HG02885 (cell line): ENCODE measurements at regions not wholly inside any gene's neighbourhood (a gene's known extent, or its start where the extent isn't known, plus 50 kb on each side); places are given as distances from the start of the nearest gene placed in this dataset.

Source experiments
- ATAC-seq: cut with Tn5 transposase; IDR thresholded peaks from one replicate; pipeline ENCODE4 v1.9.1; 2021; ENCODE audit warnings: mild to moderate bottlenecking; ENCODE audit not compliant: unreplicated experiment, poor library complexity

DNA sequence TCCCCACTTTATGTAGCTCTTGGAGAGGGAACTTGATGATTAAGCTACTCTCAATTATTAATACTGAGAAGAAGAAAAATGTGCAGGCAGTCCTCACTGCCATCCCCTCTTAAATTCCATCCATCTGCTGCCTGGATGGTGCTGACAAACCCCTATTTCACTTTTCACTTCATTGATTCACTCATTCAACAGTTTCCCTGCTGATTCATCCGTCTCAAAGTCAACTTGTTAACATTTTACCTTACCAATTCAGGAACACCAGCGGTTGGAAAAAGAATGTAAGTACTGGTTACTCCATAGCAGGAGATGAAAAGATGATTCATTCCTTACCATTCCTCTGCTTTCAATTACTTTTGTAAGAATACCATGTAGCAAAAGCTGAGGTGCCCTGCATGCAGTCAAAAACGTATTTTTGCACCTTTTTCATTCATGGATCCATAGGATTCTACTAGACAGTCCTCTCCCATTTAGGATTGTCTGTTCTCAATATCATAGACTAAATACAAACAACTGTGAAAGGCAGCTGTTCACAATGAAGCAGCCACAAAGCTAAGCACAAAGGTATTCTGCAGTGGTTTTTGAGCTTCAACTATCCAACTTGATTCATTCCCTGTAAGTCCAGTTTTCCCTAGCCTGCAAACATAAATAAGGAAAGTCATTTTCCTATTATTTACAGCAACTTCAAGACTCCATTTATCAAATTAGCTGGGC, 262.0 kb downstream of the MREG start:
- ATAC-seq: no peak

- ATAC-seq: no peak
These were observed 262.6 kb downstream of the MREG start for GRCh38 chr2:215750763-215751162.

- ATAC-seq: no peak
These were observed 264.0 kb downstream of the MREG start for GRCh38 chr2:215749092-215749957.

GRCh38 chr2:215748446-215748845, 264.9 kb downstream of the MREG start:
- no peak for ATAC-seq

- ATAC-seq: no peak
These were observed 266.3 kb downstream of the MREG start for GRCh38 chr2:215746887-215747615.

- no peak for ATAC-seq
These were observed 267.0 kb downstream of the MREG start for GRCh38 chr2:215746226-215746886.

GRCh38 chr2:215745331-215745730, 268.0 kb downstream of the MREG start:
- ATAC-seq: no peak

- ATAC-seq: no peak
These were observed 268.8 kb downstream of the MREG start for GRCh38 chr2:215744514-215744913.

GRCh38 chr2:215743066-215743465, 270.3 kb downstream of the MREG start:
- ATAC-seq: no peak

DNA sequence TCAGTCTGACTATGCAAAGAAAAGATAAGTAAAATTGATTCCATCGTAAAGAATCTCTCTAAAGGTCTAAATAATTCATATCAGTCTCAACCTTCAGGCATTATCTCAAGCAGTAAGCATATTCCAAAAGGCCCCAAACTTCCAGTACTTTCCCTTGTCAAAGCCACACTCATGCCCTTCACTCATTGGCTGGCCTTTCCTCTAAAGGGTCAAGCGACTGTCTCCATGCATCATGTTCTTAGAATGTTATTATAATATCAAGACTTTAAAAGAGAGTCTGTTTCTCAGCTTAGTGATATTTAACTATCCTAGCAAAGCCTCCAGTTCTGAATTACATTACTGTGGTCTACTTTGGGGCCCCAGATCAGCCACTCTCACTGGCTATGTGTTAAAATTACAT, 271.3 kb downstream of the MREG start:
- ATAC-seq: no peak

- no peak for ATAC-seq
These were observed 273.3 kb downstream of the MREG start for GRCh38 chr2:215740071-215740470.

GRCh38 chr2:215738351-215738750, 275.0 kb downstream of the MREG start:
- no peak for ATAC-seq

DNA sequence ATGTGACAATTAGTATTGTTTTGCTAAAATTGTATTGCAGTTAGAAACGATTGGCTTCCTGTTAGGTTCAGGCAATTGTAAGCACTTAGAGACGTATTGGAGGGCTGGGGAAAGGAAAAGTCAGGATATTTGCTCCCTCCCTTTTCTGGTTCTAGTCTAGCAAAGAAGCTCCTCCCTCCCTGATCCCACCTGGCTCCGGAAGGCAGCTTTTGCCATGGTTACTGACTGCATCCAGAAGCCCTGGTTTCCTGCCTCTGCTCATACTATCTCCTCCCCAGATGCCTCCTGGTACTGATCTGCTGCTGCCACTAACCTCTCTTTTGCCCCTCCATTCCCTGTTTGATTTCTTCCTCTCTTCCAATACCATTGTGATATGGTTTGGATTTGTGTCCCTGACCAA, 275.9 kb downstream of the MREG start:
- no peak for ATAC-seq

DNA sequence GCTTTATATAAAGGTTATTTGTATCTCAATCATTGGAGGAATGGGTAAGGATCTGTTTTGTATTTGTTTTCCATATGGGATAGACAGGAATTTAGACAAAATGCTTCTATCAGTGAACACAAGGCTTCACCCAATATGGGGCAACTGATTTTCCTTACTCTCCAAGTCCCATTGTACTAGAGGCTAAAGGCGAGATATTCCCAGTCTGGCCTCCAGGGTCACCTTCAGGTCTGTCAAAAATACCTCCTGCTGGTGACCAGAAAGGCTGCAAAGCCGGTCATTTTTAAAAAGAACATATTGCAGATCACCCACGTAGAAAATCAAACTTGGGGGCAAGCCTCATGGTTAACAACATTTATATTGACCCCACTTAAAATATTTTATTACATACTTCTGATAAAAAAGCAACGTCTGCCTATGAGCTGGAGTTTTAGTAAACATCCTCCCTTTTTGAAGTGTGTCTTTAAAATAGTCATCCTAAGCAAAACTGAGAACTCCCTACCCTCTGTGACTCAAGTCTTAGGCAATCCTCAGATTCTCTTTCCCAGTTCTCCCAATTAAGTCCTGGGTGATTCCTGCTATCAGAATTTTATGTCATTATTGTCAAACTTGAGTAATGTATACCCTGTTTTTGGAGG, 276.6 kb downstream of the MREG start:
- ATAC-seq: no peak

DNA sequence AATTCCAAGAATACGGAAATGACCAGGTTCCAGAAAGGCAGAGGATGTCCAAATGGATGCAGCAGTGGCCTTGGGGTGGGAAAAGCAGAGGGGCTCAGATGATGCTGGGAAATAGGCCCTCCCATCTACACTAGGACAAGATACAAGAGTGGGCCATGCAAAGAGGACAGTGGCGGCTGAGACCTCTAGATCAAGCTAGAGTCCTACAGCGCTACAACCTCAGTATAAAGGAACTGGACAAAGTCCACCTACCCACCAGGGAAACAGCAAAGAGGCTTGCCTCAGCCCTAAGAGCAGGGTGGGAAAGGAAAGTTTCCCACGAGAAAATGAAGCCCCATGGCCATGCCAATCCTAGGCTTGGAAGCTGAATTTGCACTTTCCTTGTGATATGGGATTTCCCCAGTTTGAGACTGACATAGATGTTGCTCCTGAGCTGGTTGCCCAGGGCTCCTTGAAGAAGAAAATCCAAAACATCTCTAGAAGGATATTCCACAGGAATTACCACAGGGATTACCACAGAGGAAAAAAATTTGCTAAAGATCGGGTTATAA, 282.2 kb downstream of the MREG start:
- ATAC-seq: no peak

- no peak for ATAC-seq
These were observed 283.2 kb downstream of the MREG start for GRCh38 chr2:215729985-215730620.

DNA sequence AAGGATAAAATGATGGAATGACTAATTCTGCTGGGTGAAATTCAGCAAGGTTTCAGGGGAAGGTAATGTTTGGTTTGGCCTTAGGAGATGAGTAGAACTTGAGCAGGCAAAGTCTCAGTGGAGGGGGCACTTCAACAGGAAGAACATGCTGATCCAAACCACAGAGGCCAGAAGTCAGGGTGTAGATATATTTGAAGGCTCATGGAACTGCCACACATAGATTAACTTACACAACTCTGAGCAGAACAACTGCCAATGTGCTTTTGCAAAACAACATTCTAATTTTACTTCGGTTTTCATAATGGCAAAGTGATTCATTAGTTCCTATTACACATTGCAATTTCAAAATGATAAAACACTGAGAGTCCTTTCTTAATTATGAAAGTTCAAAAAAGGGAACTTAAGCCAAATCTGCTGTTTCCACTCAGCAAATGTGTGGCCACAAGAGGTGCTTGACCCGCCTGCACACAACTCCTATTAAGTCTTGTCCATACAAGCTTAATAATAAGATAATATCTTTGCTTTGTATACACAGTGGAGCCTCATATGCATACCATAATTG, 284.8 kb downstream of the MREG start:
- peak; percentile 89 for ATAC-seq

- ATAC-seq: peak; percentile 15
These were observed 285.5 kb downstream of the MREG start for GRCh38 chr2:215727507-215728503.
